Mesenchymal stem cell (in vitro differentiated cells and primary cell): ENCODE measurements at regions not wholly inside any gene's neighbourhood (a gene's known extent, or its start where the extent isn't known, plus 50 kb on each side); places are given as distances from the start of the nearest gene placed in this dataset.
"Not testable (repeated sequence)": the region's sequence is repeated elsewhere in the genome, so short reads cannot be mapped to it uniquely, and the experiment has no call there.

Experiments used
- DNase-seq: peaks from one replicate; pipeline ENCODE4 v3.0.0-alpha.2; 2013
- H2AFZ ChIP-seq: one replicate; pipeline ENCODE4 v1.6.1; 2013; ENCODE audit warnings: low read depth, mild to moderate bottlenecking, control low read depth, inconsistent platforms, low read length, moderate library complexity
- H2AK5ac ChIP-seq: 2 replicates; pipeline ENCODE4 v1.6.1; 2013; ENCODE audit warnings: low read length, moderate library complexity, mild to moderate bottlenecking, inconsistent platforms; ENCODE audit not compliant: severe bottlenecking
- H2BK120ac ChIP-seq: one replicate; pipeline ENCODE4 v1.6.1; 2013; ENCODE audit warnings: low read depth, mild to moderate bottlenecking, inconsistent platforms, low read length, moderate library complexity
- H2BK12ac ChIP-seq, 2 experiments: one replicate each; pipeline ENCODE4 v1.6.1; 2013; ENCODE audit warnings: inconsistent platforms in 2 of 2, low read length in 2 of 2, mild to moderate bottlenecking in 2 of 2, moderate library complexity in 2 of 2, control low read depth in 1 of 2
- H2BK15ac ChIP-seq: one replicate; pipeline ENCODE4 v1.6.1; 2013; ENCODE audit warnings: mild to moderate bottlenecking, low read depth, inconsistent platforms; ENCODE audit not compliant: poor library complexity, severe bottlenecking
- H2BK5ac ChIP-seq: 2 replicates; pipeline ENCODE4 v1.6.1; 2013; ENCODE audit warnings: low read depth, mild to moderate bottlenecking, low read length, control low read depth, inconsistent platforms; ENCODE audit not compliant: poor library complexity, severe bottlenecking
- H3K14ac ChIP-seq, 2 experiments: one replicate each; pipeline ENCODE4 v1.6.1; 2013; ENCODE audit warnings: inconsistent platforms in 2 of 2, low read length in 2 of 2, control low read depth in 1 of 2, mild to moderate bottlenecking in 1 of 2, moderate library complexity in 1 of 2
- H3K18ac ChIP-seq, 2 experiments: one replicate each; pipeline ENCODE4 v1.6.1; 2013; ENCODE audit warnings: inconsistent platforms in 2 of 2, low read length in 2 of 2, control low read depth in 1 of 2, low read depth in 1 of 2, mild to moderate bottlenecking in 1 of 2
- H3K23ac ChIP-seq, 2 experiments: one replicate each; pipeline ENCODE4 v1.6.1; 2013; ENCODE audit warnings: inconsistent platforms in 2 of 2, low read length in 2 of 2, mild to moderate bottlenecking in 2 of 2, moderate library complexity in 2 of 2, control low read depth in 1 of 2
- H3K27ac ChIP-seq: 2 replicates; pipeline ENCODE4 v1.5.1; 2013; ENCODE audit warnings: mild to moderate bottlenecking, moderate library complexity, low read length, control low read depth, inconsistent platforms; ENCODE audit not compliant: poor library complexity, severe bottlenecking
- H3K27me3 ChIP-seq, 2 experiments: 2 replicates each; pipeline versions ENCODE4 v1.6.1 to v1.7.0; 2013; ENCODE audit warnings: low read length in 2 of 2, mild to moderate bottlenecking in 2 of 2, moderate library complexity in 2 of 2, control low read depth in 1 of 2, inconsistent platforms in 1 of 2; ENCODE audit not compliant: control insufficient read depth in 1 of 2, insufficient read depth in 1 of 2
- H3K36me3 ChIP-seq, 2 experiments: 2 replicates each; pipeline versions ENCODE4 v1.6.1 to v1.7.0; 2013; ENCODE audit warnings: low read length in 2 of 2, control low read depth in 1 of 2, inconsistent platforms in 1 of 2, low read depth in 1 of 2, mild to moderate bottlenecking in 1 of 2; ENCODE audit not compliant: insufficient read depth in 2 of 2, control insufficient read depth in 1 of 2
- H3K4ac ChIP-seq, 2 experiments: one replicate each; pipeline ENCODE4 v1.6.1; 2013; ENCODE audit warnings: inconsistent platforms in 2 of 2, low read length in 2 of 2, mild to moderate bottlenecking in 2 of 2, moderate library complexity in 2 of 2, control low read depth in 1 of 2, low read depth in 1 of 2
- H3K4me1 ChIP-seq: 2 replicates; pipeline ENCODE4 v1.6.1; 2013; ENCODE audit warnings: low read depth, low read length, control low read depth; ENCODE audit not compliant: control insufficient read depth, insufficient read depth
- H3K4me2 ChIP-seq: 2 replicates; pipeline ENCODE4 v1.6.1; 2013; ENCODE audit warnings: low read length, mild to moderate bottlenecking, inconsistent platforms; ENCODE audit not compliant: poor library complexity, severe bottlenecking
- H3K4me3 ChIP-seq, 2 experiments: 2 replicates each; pipeline versions ENCODE4 v1.5.1 to v1.7.0; 2013; ENCODE audit warnings: low read length in 2 of 2, mild to moderate bottlenecking in 2 of 2, control low read depth in 1 of 2, low read depth in 1 of 2; ENCODE audit not compliant: insufficient read depth in 1 of 2
- H3K79me1 ChIP-seq: replicated peaks from 2 replicates; pipeline ENCODE4 v1.6.1; 2013; ENCODE audit warnings: mild to moderate bottlenecking, control low read depth, low read length, inconsistent platforms; ENCODE audit not compliant: poor library complexity, severe bottlenecking
- H3K9ac ChIP-seq: 2 replicates; pipeline ENCODE4 v1.7.0; 2013; ENCODE audit warnings: mild to moderate bottlenecking, low read length, moderate library complexity
- H3K9me3 ChIP-seq: 2 replicates; pipeline ENCODE4 v1.7.0; 2013; ENCODE audit warnings: mild to moderate bottlenecking, low read length; ENCODE audit not compliant: control insufficient read depth
- H4K8ac ChIP-seq: one replicate; pipeline ENCODE4 v1.6.1; 2013; ENCODE audit warnings: inconsistent platforms, mild to moderate bottlenecking, low read length, moderate library complexity
- H4K91ac ChIP-seq: one replicate; pipeline ENCODE4 v1.6.1; 2013; ENCODE audit warnings: mild to moderate bottlenecking, low read length, inconsistent platforms
- WGBS: methylation state at CpG from one replicate; pipeline ENCODE4 v1.1.7; 2013; ENCODE audit warnings: mixed read lengths; 5-methylcytosine and 5-hydroxymethylcytosine counted together

GRCh38 chr13:18837179-18837745, 344.4 kb downstream of the TUBA3C start:
- H3K4ac ChIP-seq, H3K27ac ChIP-seq, H4K91ac ChIP-seq, H4K8ac ChIP-seq, H2BK5ac ChIP-seq, H3K4me2 ChIP-seq, H2AK5ac ChIP-seq, H3K27me3 ChIP-seq, H3K14ac ChIP-seq, H3K36me3 ChIP-seq, H3K9ac ChIP-seq, H2BK12ac ChIP-seq, H3K4me1 ChIP-seq, H3K23ac ChIP-seq, H2AFZ ChIP-seq, H3K4me3 ChIP-seq, H3K79me1 ChIP-seq, DNase-seq, H3K18ac ChIP-seq, H2BK15ac ChIP-seq, H2BK120ac ChIP-seq, H3K9me3 ChIP-seq: not testable (repeated sequence)
- 92% methylated on average over 24 of the region's 26 CpGs for WGBS

GRCh38 chr13:18836371-18837178, 345.0 kb downstream of the TUBA3C start:
- WGBS = 93% methylated on average over 45 of the region's 45 CpGs
- not testable (repeated sequence) for H2BK12ac ChIP-seq, H2BK120ac ChIP-seq

DNA sequence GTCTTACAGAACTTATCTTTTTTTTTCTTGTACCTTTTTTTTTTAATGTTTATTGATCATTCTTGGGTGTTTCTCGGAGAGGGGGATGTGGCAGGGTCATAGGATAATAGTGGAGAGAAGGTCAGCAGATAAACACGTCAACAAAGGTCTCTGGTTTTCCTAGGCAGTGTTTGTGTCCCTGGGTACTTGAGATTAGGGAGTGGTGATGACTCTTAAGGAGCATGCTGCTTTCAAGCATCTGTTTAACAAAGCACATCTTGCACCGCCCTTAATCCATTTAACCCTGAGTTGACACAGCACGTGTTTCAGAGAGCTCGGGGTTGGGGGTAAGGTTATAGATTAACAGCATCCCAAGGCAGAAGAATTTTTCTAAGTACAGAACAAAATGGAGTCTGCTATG, 345.9 kb downstream of the TUBA3C start:
- H3K14ac ChIP-seq, H2BK12ac ChIP-seq, H4K8ac ChIP-seq, H3K79me1 ChIP-seq, H3K9me3 ChIP-seq, H3K9ac ChIP-seq, H2BK5ac ChIP-seq, H3K27me3 ChIP-seq, DNase-seq, H3K36me3 ChIP-seq, H3K4ac ChIP-seq, H2AK5ac ChIP-seq, H3K4me2 ChIP-seq, H3K18ac ChIP-seq, H3K27ac ChIP-seq, H4K91ac ChIP-seq, H2BK15ac ChIP-seq, H3K4me3 ChIP-seq, H3K23ac ChIP-seq, H2AFZ ChIP-seq, H3K4me1 ChIP-seq, H2BK120ac ChIP-seq: not testable (repeated sequence)
- WGBS = 36% methylated on average over 2 of the region's 5 CpGs

More at GRCh38 chr13:18836371-18837178, 345.0 kb downstream of the TUBA3C start:
- not testable (repeated sequence) for H2AK5ac ChIP-seq, H3K23ac ChIP-seq, H3K4me2 ChIP-seq, H3K4me1 ChIP-seq, H3K4me3 ChIP-seq, H4K91ac ChIP-seq, H3K4ac ChIP-seq, H3K9me3 ChIP-seq, H3K36me3 ChIP-seq, H3K27ac ChIP-seq, DNase-seq, H3K14ac ChIP-seq, H3K9ac ChIP-seq, H3K79me1 ChIP-seq, H2AFZ ChIP-seq, H2BK5ac ChIP-seq, H3K27me3 ChIP-seq, H4K8ac ChIP-seq, H3K18ac ChIP-seq, H2BK15ac ChIP-seq

- H3K14ac ChIP-seq, H3K18ac ChIP-seq, H3K4ac ChIP-seq, H2BK5ac ChIP-seq, H2BK15ac ChIP-seq, H3K79me1 ChIP-seq, H2BK12ac ChIP-seq, H3K27me3 ChIP-seq, H3K4me3 ChIP-seq, H3K9ac ChIP-seq, H2BK120ac ChIP-seq, DNase-seq, H3K36me3 ChIP-seq, H3K4me1 ChIP-seq, H4K91ac ChIP-seq, H3K27ac ChIP-seq, H3K4me2 ChIP-seq, H2AK5ac ChIP-seq, H3K23ac ChIP-seq, H3K9me3 ChIP-seq, H2AFZ ChIP-seq, H4K8ac ChIP-seq: not testable (repeated sequence)
- no CpG with 5 or more reads among the region's 1 CpG for WGBS
These were observed 356.9 kb downstream of the TUBA3C start for GRCh38 chr13:18824678-18825077.
